SH-SY5Y (cell line): ENCODE measurements at regions not wholly inside any gene's neighbourhood (a gene's known extent, or its start where the extent isn't known, plus 50 kb on each side); places are given as distances from the start of the nearest gene placed in this dataset.

Source experiments
- GATA2 ChIP-seq: IDR thresholded peaks from 2 replicates; pipeline ENCODE4 v1.6.1; 2011; ENCODE audit warnings: mild to moderate bottlenecking, low read depth, low read length
- GATA3 ChIP-seq: IDR thresholded peaks from 2 replicates; pipeline ENCODE4 v1.6.1; 2011; ENCODE audit warnings: low read depth, mild to moderate bottlenecking, low read length, moderate library complexity

- TF ChIP-seq GATA3 (no peak), GATA2 (no peak)
Observed at GRCh38 chr10:42972946-42973345, 103.9 kb upstream of the RET start.
